BJ (cell line): ENCODE measurements at regions not wholly inside any gene's neighbourhood (a gene's known extent, or its start where the extent isn't known, plus 50 kb on each side); places are given as distances from the start of the nearest gene placed in this dataset.

Experiments
- CTCF ChIA-PET: fragments of 350-600 bp; formaldehyde crosslinking; extraction: SDS; loops from one replicate; lab custom pipeline; 2021; ENCODE audit warnings: antibody characterized with exemption, inconsistent platforms; lab: Yijun Ruan, JAX
- POLR2A ChIA-PET: fragments of 300-600 bp; sonication (Branson Sonifier 250); formaldehyde crosslinking; extraction: SDS; loops from one replicate; lab custom pipeline; 2021; ENCODE audit warnings: antibody characterized with exemption; lab: Charles Lee
- DNase-seq: peaks from one replicate; pipeline ENCODE4 v3.0.0-alpha.2; 2011; ENCODE audit warnings: low read depth
- H3K27me3 ChIP-seq: 2 replicates; pipeline ENCODE4 v1.6.0; 2011; ENCODE audit warnings: low read length; ENCODE audit not compliant: control insufficient read depth, insufficient read depth
- H3K36me3 ChIP-seq: 2 replicates; pipeline ENCODE4 v1.5.1; 2011; ENCODE audit warnings: low read length; ENCODE audit not compliant: control insufficient read depth, insufficient read depth
- H3K4me3 ChIP-seq: 2 replicates; pipeline ENCODE4 v1.5.1; 2011; ENCODE audit warnings: low read depth, mild to moderate bottlenecking, control low read depth, low read length
- TF ChIP-seq, protein P1 (sequence below): IDR thresholded peaks from 2 replicates; pipeline ENCODE4 v1.5.1; 2011; ENCODE audit warnings: low read depth, mild to moderate bottlenecking, control low read depth, inconsistent platforms, low read length, moderate library complexity; ENCODE audit not compliant: insufficient read depth

DNA sequence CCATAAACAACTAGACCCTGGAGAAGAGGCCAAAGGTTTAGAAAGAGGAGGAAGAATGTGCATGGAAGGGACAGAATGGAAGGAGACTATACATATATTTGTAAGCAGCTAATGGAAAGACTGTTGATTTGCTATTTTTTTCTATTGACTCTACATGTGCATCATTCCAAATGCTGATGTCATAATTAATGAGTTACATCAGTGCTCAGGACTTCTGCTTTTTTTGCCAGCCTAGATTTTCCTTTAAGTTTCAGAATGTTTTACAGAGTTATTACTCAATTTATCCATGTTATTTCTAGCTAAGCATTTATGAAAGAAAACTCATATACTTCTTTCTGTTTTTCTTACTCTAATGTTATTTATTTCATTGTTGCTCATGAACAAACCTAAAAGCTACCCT lies 62.6 kb upstream of the VGLL3 start:
- TF ChIP-seq, protein P1, sequence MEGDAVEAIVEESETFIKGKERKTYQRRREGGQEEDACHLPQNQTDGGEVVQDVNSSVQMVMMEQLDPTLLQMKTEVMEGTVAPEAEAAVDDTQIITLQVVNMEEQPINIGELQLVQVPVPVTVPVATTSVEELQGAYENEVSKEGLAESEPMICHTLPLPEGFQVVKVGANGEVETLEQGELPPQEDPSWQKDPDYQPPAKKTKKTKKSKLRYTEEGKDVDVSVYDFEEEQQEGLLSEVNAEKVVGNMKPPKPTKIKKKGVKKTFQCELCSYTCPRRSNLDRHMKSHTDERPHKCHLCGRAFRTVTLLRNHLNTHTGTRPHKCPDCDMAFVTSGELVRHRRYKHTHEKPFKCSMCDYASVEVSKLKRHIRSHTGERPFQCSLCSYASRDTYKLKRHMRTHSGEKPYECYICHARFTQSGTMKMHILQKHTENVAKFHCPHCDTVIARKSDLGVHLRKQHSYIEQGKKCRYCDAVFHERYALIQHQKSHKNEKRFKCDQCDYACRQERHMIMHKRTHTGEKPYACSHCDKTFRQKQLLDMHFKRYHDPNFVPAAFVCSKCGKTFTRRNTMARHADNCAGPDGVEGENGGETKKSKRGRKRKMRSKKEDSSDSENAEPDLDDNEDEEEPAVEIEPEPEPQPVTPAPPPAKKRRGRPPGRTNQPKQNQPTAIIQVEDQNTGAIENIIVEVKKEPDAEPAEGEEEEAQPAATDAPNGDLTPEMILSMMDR = no peak
- H3K4me3 ChIP-seq = no peak overlapping the region
- CTCF ChIA-PET = no interaction called here
- DNase-seq = no peak
- POLR2A ChIA-PET = no interaction called here
- no peaks in the 10 kb centered on the region for H3K27me3 ChIP-seq
- H3K36me3 ChIP-seq = no peaks in the 10 kb centered on the region

DNA sequence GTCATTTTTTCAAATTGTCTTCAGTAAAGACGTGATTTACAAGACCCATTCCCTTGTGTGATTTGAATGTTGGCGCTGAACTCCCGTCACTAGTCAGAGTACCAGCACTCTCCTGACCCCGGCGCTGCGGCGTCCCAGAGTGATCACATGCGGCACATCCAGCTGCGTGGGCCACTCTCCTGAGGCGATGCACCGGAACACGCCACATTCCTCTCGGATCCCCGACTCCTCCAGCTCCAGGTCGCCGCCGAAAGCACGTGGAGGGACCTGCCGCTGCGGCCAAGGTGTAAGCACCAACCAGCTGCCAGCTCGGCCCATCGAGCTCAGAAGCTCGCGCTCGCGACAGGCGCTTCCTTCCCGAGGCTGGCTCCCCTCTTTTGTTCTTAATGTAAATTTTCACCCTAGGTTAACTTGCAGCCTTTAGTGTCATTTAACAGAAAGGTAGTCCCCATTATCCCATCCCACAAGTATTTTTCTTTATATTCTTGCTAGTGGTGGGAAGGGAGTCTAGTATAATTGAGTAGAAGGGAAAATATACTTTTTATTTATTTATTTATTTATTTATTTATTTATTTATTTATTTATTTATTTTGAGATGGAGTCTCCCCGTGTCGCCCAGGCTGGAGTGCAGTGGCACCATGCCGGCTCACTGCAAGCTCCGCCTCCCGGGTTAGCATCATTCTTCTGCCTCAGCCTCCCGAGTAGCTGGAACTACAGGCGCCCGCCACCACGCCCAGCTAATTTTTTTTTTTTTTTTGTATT lies 61.7 kb upstream of the VGLL3 start:
- POLR2A ChIA-PET = no interaction called here
- H3K36me3 ChIP-seq = no peaks in the 10 kb centered on the region
- CTCF ChIA-PET = interaction anchor here (1.2 kb wide), 1 partner anchor 30 kb away, joined by 3 read pairs; no protein-coding TSS in a partner anchor
- TF ChIP-seq, protein P1 = no peak
- no peaks in the 10 kb centered on the region for H3K27me3 ChIP-seq
- no peak overlapping the region for H3K4me3 ChIP-seq
- DNase-seq = no peak

DNA sequence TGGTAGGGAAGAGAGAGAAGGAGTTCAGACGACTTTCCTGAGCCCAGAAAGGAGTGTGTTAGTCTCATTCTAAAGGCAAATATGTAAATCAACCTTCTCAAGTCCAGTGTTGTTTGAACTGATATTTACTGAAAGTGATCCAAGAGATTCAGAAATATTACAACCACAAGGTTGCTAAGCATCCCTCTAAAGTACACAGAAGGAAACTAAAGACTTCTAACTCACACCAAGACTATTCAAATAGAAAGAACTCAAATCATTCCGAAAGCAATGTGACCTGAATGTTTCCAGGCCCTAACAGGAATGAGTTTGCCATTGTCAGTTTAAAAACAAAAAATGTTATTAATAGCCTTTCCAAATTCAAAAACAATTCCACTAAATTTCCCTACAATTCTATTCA lies 56.9 kb upstream of the VGLL3 start:
- TF ChIP-seq, protein P1 = no peak
- H3K27me3 ChIP-seq = no peaks in the 10 kb centered on the region
- no peak for DNase-seq
- ChIA-PET CTCF (no interaction called here), POLR2A (no interaction called here)
- no peaks in the 10 kb centered on the region for H3K36me3 ChIP-seq
- H3K4me3 ChIP-seq = no peak overlapping the region

DNA sequence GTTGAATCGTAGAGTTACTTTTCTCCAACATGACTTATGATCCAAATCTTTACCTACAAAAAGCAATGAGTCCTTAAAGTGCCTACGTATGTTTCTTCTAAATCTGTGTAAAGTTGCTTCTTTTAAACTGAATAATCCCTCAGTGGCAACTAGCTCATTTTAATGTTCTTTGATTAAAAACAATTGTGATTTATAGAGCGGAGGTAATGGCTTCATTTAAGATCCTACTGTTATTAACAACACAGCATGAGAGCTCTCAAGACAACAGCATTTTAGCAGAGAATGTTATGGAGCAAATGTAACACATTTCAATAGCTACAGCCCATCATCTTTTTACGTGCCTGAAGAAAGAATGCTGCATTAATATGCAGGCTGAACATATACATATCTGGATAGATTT lies 55.3 kb upstream of the VGLL3 start:
- POLR2A ChIA-PET = no interaction called here
- CTCF ChIA-PET = no interaction called here
- Histone ChIP-seq H3K27me3 (no peaks in the 10 kb centered on the region), H3K4me3 (no peak overlapping the region), H3K36me3 (no peaks in the 10 kb centered on the region)
- no peak for DNase-seq
- TF ChIP-seq, protein P1 = no peak

DNA sequence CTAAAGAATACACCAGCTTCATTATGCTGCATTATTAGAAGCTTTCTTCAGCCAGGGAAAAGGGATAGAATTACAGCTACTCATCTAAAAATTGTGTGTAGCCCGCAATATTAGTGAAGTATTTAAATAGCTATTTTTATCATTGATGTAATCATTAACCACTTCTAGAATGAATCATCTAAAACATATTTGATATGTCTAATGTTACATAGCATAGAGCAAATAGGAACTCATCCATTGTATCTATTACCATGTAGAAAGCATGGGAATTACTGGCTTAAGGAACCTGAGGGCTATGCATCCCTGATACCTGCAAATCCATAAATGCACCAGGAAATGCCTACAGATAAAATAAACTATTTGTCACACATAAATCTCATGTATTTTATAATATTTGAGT lies 54.5 kb upstream of the VGLL3 start:
- POLR2A ChIA-PET = no interaction called here
- no peaks in the 10 kb centered on the region for H3K36me3 ChIP-seq
- TF ChIP-seq, protein P1 = no peak
- no peak overlapping the region for H3K4me3 ChIP-seq
- no peaks in the 10 kb centered on the region for H3K27me3 ChIP-seq
- no peak for DNase-seq
- CTCF ChIA-PET = no interaction called here
